Neural progenitor cell (in vitro differentiated cells): ENCODE measurements at regions not wholly inside any gene's neighbourhood (a gene's known extent, or its start where the extent isn't known, plus 50 kb on each side); places are given as distances from the start of the nearest gene placed in this dataset.
A peak's percentile ranks its signal among the peaks of the same experiment; 100 is the strongest.

Source experiments
- DNase-seq: peaks from one replicate; pipeline ENCODE4 v3.0.0-alpha.2; 2016; ENCODE audit warnings: low spot score
- H2AFZ ChIP-seq: fragments of 200-600 bp; sonication (generic); replicated peaks from 2 replicates; pipeline ENCODE4 v1.6.1; 2016; ENCODE audit warnings: antibody characterized with exemption
- H3F3A ChIP-seq: fragments of 200-600 bp; sonication (generic); 2 replicates; pipeline ENCODE4 v1.6.1; 2016; ENCODE audit warnings: antibody characterized with exemption, low read depth
- H3K27ac ChIP-seq: fragments of 200-600 bp; sonication (generic); 2 replicates; pipeline ENCODE4 v1.5.1; 2016; ENCODE audit warnings: mild to moderate bottlenecking
- H3K27me3 ChIP-seq: fragments of 200-600 bp; sonication (generic); 2 replicates; pipeline ENCODE4 v1.6.1; 2016; ENCODE audit warnings: mild to moderate bottlenecking, moderate library complexity
- H3K36me3 ChIP-seq: fragments of 200-600 bp; sonication (generic); 2 replicates; pipeline ENCODE4 v1.5.1; 2016
- H3K4me1 ChIP-seq: fragments of 200-600 bp; sonication (generic); 2 replicates; pipeline ENCODE4 v1.6.1; 2016; ENCODE audit warnings: mixed run types
- H3K4me2 ChIP-seq: fragments of 200-600 bp; sonication (generic); 2 replicates; pipeline ENCODE4 v1.6.1; 2016
- H3K4me3 ChIP-seq: fragments of 200-600 bp; sonication (generic); 2 replicates; pipeline ENCODE4 v1.5.1; 2016
- H3K79me2 ChIP-seq: fragments of 200-600 bp; sonication (generic); 2 replicates; pipeline ENCODE4 v1.6.1; 2016; ENCODE audit warnings: low read depth
- H3K9ac ChIP-seq: fragments of 200-600 bp; sonication (generic); 2 replicates; pipeline ENCODE4 v1.6.1; 2016
- H3K9me3 ChIP-seq: fragments of 200-600 bp; sonication (generic); 2 replicates; pipeline ENCODE4 v1.5.1; 2016; ENCODE audit warnings: low read depth
- H4K20me1 ChIP-seq: fragments of 200-600 bp; sonication (generic); 2 replicates; pipeline ENCODE4 v1.6.1; 2016; ENCODE audit warnings: low read depth
- H3K27ac Mint-ChIP-seq: 3 replicates; pipeline ENCODE4 v1.8.0; 2021; ENCODE audit warnings: mixed read lengths
- H3K27me3 Mint-ChIP-seq: 2 replicates; pipeline ENCODE4 v1.8.0; 2022; ENCODE audit warnings: low read depth, mild to moderate bottlenecking, inconsistent platforms, moderate library complexity, mixed read lengths; ENCODE audit not compliant: insufficient read depth
- H3K36me3 Mint-ChIP-seq: 3 replicates; pipeline ENCODE4 v1.8.0; 2021; ENCODE audit warnings: mixed read lengths
- H3K4me1 Mint-ChIP-seq: 3 replicates; pipeline ENCODE4 v1.8.0; 2021; ENCODE audit warnings: mixed read lengths
- H3K4me3 Mint-ChIP-seq: 3 replicates; pipeline ENCODE4 v1.8.0; 2021; ENCODE audit warnings: mild to moderate bottlenecking, moderate library complexity, mixed read lengths
- H3K9me3 Mint-ChIP-seq: 3 replicates; pipeline ENCODE4 v1.8.0; 2020; ENCODE audit warnings: mixed read lengths
- CTCF ChIP-seq: fragments of 200-600 bp; sonication (generic); IDR thresholded peaks from 2 replicates; pipeline ENCODE4 v1.5.1; 2017; ENCODE audit warnings: antibody characterized with exemption, mild to moderate bottlenecking
- EZH2 ChIP-seq: fragments of 200-600 bp; sonication (generic); IDR thresholded peaks from 2 replicates; pipeline ENCODE4 v1.6.1; 2017; ENCODE audit warnings: antibody characterized with exemption, mild to moderate bottlenecking, moderate library complexity
- EZH2phosphoT487 ChIP-seq: fragments of 200-600 bp; sonication (generic); IDR thresholded peaks from 2 replicates; pipeline ENCODE4 v1.6.1; 2017; ENCODE audit warnings: antibody characterized with exemption

GRCh38 chr6:27582928-27583725, 110.2 kb upstream of the ZNF184 start:
- TF ChIP-seq CTCF (no peak), EZH2phosphoT487 (no peak), EZH2 (no peak)
- Histone ChIP-seq H3K4me1 (no peaks in the 10 kb centered on the region), H3K9me3 (no peaks in the 10 kb centered on the region), H4K20me1 (no peaks in the 10 kb centered on the region), H3K36me3 (no peaks in the 10 kb centered on the region), H3K4me2 (peak overlapping the region; percentile 66), H3K79me2 (no peaks in the 10 kb centered on the region), H2AFZ (no peak overlapping the region), H3K27ac (no peak overlapping the region), H3K9ac (no peak overlapping the region), H3K4me3 (peak overlapping the region; percentile 46), H3F3A (peaks cover 9% of the 10 kb centered on the region), H3K27me3 (peaks cover 23% of the 10 kb centered on the region)
- peaks cover 2% of the 10 kb centered on the region for H3K36me3 Mint-ChIP-seq
- peaks cover 2% of the 10 kb centered on the region for H3K9me3 Mint-ChIP-seq
- H3K27ac Mint-ChIP-seq = peak overlapping the region; percentile 95
- H3K4me3 Mint-ChIP-seq = peak overlapping the region; percentile 85
- peaks cover 7% of the 10 kb centered on the region for H3K27me3 Mint-ChIP-seq
- DNase-seq = peak; percentile 58
- peaks cover 10% of the 10 kb centered on the region for H3K4me1 Mint-ChIP-seq

- H3K9me3 ChIP-seq = no peaks in the 10 kb centered on the region
- H2AFZ ChIP-seq = no peak overlapping the region
- peaks cover 32% of the 10 kb centered on the region for H3K27me3 ChIP-seq
- H3K4me3 ChIP-seq = no peak overlapping the region
- no peaks in the 10 kb centered on the region for H3F3A ChIP-seq
- no peaks in the 10 kb centered on the region for H3K79me2 ChIP-seq
- Mint-ChIP-seq H3K4me1 (peaks cover 10% of the 10 kb centered on the region), H3K9me3 (peaks cover 5% of the 10 kb centered on the region), H3K4me3 (no peak overlapping the region), H3K27ac (no peak overlapping the region), H3K27me3 (peaks cover 14% of the 10 kb centered on the region), H3K36me3 (peaks cover 2% of the 10 kb centered on the region)
- no peaks in the 10 kb centered on the region for H3K4me1 ChIP-seq
- H3K27ac ChIP-seq = no peak overlapping the region
- no peaks in the 10 kb centered on the region for H4K20me1 ChIP-seq
- H3K36me3 ChIP-seq = no peaks in the 10 kb centered on the region
- TF ChIP-seq EZH2phosphoT487 = no peak
- no peak overlapping the region for H3K4me2 ChIP-seq
- no peak for DNase-seq
- no peak overlapping the region for H3K9ac ChIP-seq
Measured at GRCh38 chr6:27579973-27580372, 107.1 kb upstream of the ZNF184 start.

- H2AFZ ChIP-seq = no peak overlapping the region
- peaks cover 6% of the 10 kb centered on the region for H3K9me3 Mint-ChIP-seq
- H3K36me3 Mint-ChIP-seq = no peaks in the 10 kb centered on the region
- H3K9ac ChIP-seq = no peak overlapping the region
- H3K36me3 ChIP-seq = no peaks in the 10 kb centered on the region
- TF ChIP-seq CTCF (no peak), EZH2 (no peak), EZH2phosphoT487 (no peak)
- DNase-seq = no peak
- H3K4me2 ChIP-seq = no peak overlapping the region
- no peak overlapping the region for H3K4me3 ChIP-seq
- H3K27me3 ChIP-seq = peaks cover 32% of the 10 kb centered on the region
- H3K79me2 ChIP-seq = no peaks in the 10 kb centered on the region
- no peak overlapping the region for H3K27ac Mint-ChIP-seq
- H3K27me3 Mint-ChIP-seq = peaks cover 16% of the 10 kb centered on the region
- H3K4me1 ChIP-seq = no peaks in the 10 kb centered on the region
- no peaks in the 10 kb centered on the region for H3K4me1 Mint-ChIP-seq
- no peak overlapping the region for H3K27ac ChIP-seq
- no peak overlapping the region for H3K4me3 Mint-ChIP-seq
- H4K20me1 ChIP-seq = no peaks in the 10 kb centered on the region
- no peaks in the 10 kb centered on the region for H3K9me3 ChIP-seq
- no peaks in the 10 kb centered on the region for H3F3A ChIP-seq
Measured at GRCh38 chr6:27577922-27578321, 105.0 kb upstream of the ZNF184 start.

- no peak overlapping the region for H3K27ac Mint-ChIP-seq
- H3K27me3 Mint-ChIP-seq = peaks cover 13% of the 10 kb centered on the region
- H3K4me1 Mint-ChIP-seq = no peaks in the 10 kb centered on the region
- DNase-seq = no peak
- H3K4me2 ChIP-seq = no peak overlapping the region
- no peaks in the 10 kb centered on the region for H4K20me1 ChIP-seq
- H3K9me3 ChIP-seq = no peaks in the 10 kb centered on the region
- no peaks in the 10 kb centered on the region for H3K36me3 Mint-ChIP-seq
- no peaks in the 10 kb centered on the region for H3K36me3 ChIP-seq
- H3K9ac ChIP-seq = no peak overlapping the region
- TF ChIP-seq EZH2phosphoT487 = no peak
- no peak for TF ChIP-seq CTCF
- TF ChIP-seq EZH2 = no peak
- H2AFZ ChIP-seq = no peak overlapping the region
- no peaks in the 10 kb centered on the region for H3F3A ChIP-seq
- no peak overlapping the region for H3K4me3 Mint-ChIP-seq
- peaks cover 6% of the 10 kb centered on the region for H3K9me3 Mint-ChIP-seq
- no peak overlapping the region for H3K27ac ChIP-seq
- H3K27me3 ChIP-seq = peaks cover 26% of the 10 kb centered on the region
- no peaks in the 10 kb centered on the region for H3K79me2 ChIP-seq
- H3K4me1 ChIP-seq = no peaks in the 10 kb centered on the region
- H3K4me3 ChIP-seq = no peak overlapping the region
Measured at GRCh38 chr6:27575594-27576361, 102.9 kb upstream of the ZNF184 start.
